HG03342 (cell line): ENCODE measurements at regions not wholly inside any gene's neighbourhood (a gene's known extent, or its start where the extent isn't known, plus 50 kb on each side); places are given as distances from the start of the nearest gene placed in this dataset.
"Not testable (repeated sequence)": the region's sequence is repeated elsewhere in the genome, so short reads cannot be mapped to it uniquely, and the experiment has no call there.

Source experiments
- ATAC-seq: cut with Tn5 transposase; IDR thresholded peaks from one replicate; pipeline ENCODE4 v1.9.1; 2021; ENCODE audit warnings: mild to moderate bottlenecking, moderate library complexity; ENCODE audit not compliant: unreplicated experiment

GRCh38 chr5:174532455-174533453 lies 191.6 kb upstream of the MSX2 start:
- no peak for ATAC-seq

- no peak for ATAC-seq
Measured at GRCh38 chr5:174533751-174534241, 190.6 kb upstream of the MSX2 start.

GRCh38 chr5:174535669-174536068 lies 188.7 kb upstream of the MSX2 start:
- no peak for ATAC-seq

GRCh38 chr5:174539823-174540222 lies 184.6 kb upstream of the MSX2 start:
- ATAC-seq, result not testable (repeated sequence)

- ATAC-seq, result no peak
Measured at GRCh38 chr5:174542037-174542436, 182.3 kb upstream of the MSX2 start.

- no peak for ATAC-seq
Measured at GRCh38 chr5:174542471-174542870, 181.9 kb upstream of the MSX2 start.

GRCh38 chr5:174545926-174546325 lies 178.5 kb upstream of the MSX2 start:
- no peak for ATAC-seq

- ATAC-seq, result no peak
Measured at GRCh38 chr5:174547814-174548213, 176.6 kb upstream of the MSX2 start.

GRCh38 chr5:174549254-174549653 lies 175.1 kb upstream of the MSX2 start:
- no peak for ATAC-seq

GRCh38 chr5:174550026-174550425 lies 174.4 kb upstream of the MSX2 start:
- no peak for ATAC-seq

GRCh38 chr5:174552428-174552827 lies 172.0 kb upstream of the MSX2 start:
- no peak for ATAC-seq

GRCh38 chr5:174553556-174553955 lies 170.8 kb upstream of the MSX2 start:
- ATAC-seq, result no peak

GRCh38 chr5:174555726-174556125 lies 168.7 kb upstream of the MSX2 start:
- ATAC-seq, result no peak

- ATAC-seq, result no peak
Measured at GRCh38 chr5:174556756-174557155, 167.6 kb upstream of the MSX2 start.

- ATAC-seq, result no peak
Measured at GRCh38 chr5:174558190-174558589, 166.2 kb upstream of the MSX2 start.

GRCh38 chr5:174559141-174559540 lies 165.2 kb upstream of the MSX2 start:
- no peak for ATAC-seq

GRCh38 chr5:174559566-174560090 lies 164.8 kb upstream of the MSX2 start:
- no peak for ATAC-seq

- ATAC-seq, result no peak
Measured at GRCh38 chr5:174560861-174561260, 163.5 kb upstream of the MSX2 start.

- ATAC-seq, result not testable (repeated sequence)
Measured at GRCh38 chr5:174563040-174563439, 161.3 kb upstream of the MSX2 start.

GRCh38 chr5:174563899-174564298 lies 160.5 kb upstream of the MSX2 start:
- no peak for ATAC-seq

GRCh38 chr5:174567506-174568141 lies 156.8 kb upstream of the MSX2 start:
- no peak for ATAC-seq

- no peak for ATAC-seq
Measured at GRCh38 chr5:174570662-174571061, 153.7 kb upstream of the MSX2 start.
